CD8-positive, alpha-beta memory T cell (primary cell): ENCODE measurements at regions not wholly inside any gene's neighbourhood (a gene's known extent, or its start where the extent isn't known, plus 50 kb on each side); places are given as distances from the start of the nearest gene placed in this dataset.

Experiments
- CTCF ChIA-PET: fragments of 350-600 bp; sonication (Branson Sonifier 250); formaldehyde crosslinking; loops from one replicate; lab custom pipeline; 2021; ENCODE audit warnings: antibody characterized with exemption; lab: Charles Lee
- POLR2A ChIA-PET: fragments of 350-600 bp; sonication (Branson Sonifier 250); formaldehyde crosslinking; loops from one replicate; lab custom pipeline; 2021; ENCODE audit warnings: antibody characterized with exemption; lab: Charles Lee
- DNase-seq, 5 donors: peaks; one replicate each; pipeline versions ENCODE4 v3.0.0 to v3.0.0-alpha.2; 2020 to 2022; ENCODE audit warnings: mixed read lengths in 1 of 5
- H3K27ac ChIP-seq: one replicate; pipeline ENCODE4 v1.7.0; 2013; ENCODE audit warnings: low read depth, mild to moderate bottlenecking, low read length, moderate library complexity
- H3K27me3 ChIP-seq: 2 replicates; pipeline ENCODE4 v1.7.0; 2013; ENCODE audit warnings: low read length, mild to moderate bottlenecking; ENCODE audit not compliant: insufficient read depth, poor library complexity, severe bottlenecking
- H3K36me3 ChIP-seq: 2 replicates; pipeline ENCODE4 v1.7.0; 2013; ENCODE audit warnings: mild to moderate bottlenecking, low read length, moderate library complexity; ENCODE audit not compliant: insufficient read depth
- H3K4me1 ChIP-seq: 2 replicates; pipeline ENCODE4 v1.7.0; 2013; ENCODE audit warnings: mild to moderate bottlenecking, low read length, moderate library complexity; ENCODE audit not compliant: insufficient read depth
- H3K4me3 ChIP-seq: 2 replicates; pipeline ENCODE4 v1.7.0; 2013; ENCODE audit warnings: mild to moderate bottlenecking, low read length
- H3K9me3 ChIP-seq: 2 replicates; pipeline ENCODE4 v1.7.0; 2013; ENCODE audit warnings: mild to moderate bottlenecking, low read length
- H3K27ac Mint-ChIP-seq, 8 donors: one replicate each; pipeline ENCODE4 v1.8.0; 2020 to 2021; ENCODE audit warnings: mixed read lengths in 8 of 8, mild to moderate bottlenecking in 6 of 8, inconsistent platforms in 3 of 8, moderate library complexity in 3 of 8
- H3K27me3 Mint-ChIP-seq, 2 donors: one replicate each; pipeline ENCODE4 v1.8.0; 2020 to 2021; ENCODE audit warnings: mixed read lengths in 2 of 2, mild to moderate bottlenecking in 1 of 2, moderate library complexity in 1 of 2
- H3K36me3 Mint-ChIP-seq, 3 donors: one replicate each; pipeline ENCODE4 v1.8.0; 2020 to 2021; ENCODE audit warnings: mixed read lengths in 3 of 3, inconsistent platforms in 1 of 3, mild to moderate bottlenecking in 1 of 3
- H3K4me1 Mint-ChIP-seq, 3 donors: one replicate each; pipeline ENCODE4 v1.8.0; 2020 to 2021; ENCODE audit warnings: mixed read lengths in 3 of 3, inconsistent platforms in 1 of 3, mild to moderate bottlenecking in 1 of 3
- H3K4me3 Mint-ChIP-seq, 7 donors: one replicate each; pipeline ENCODE4 v1.8.0; 2020 to 2021; ENCODE audit warnings: mixed read lengths in 7 of 7, mild to moderate bottlenecking in 6 of 7, moderate library complexity in 4 of 7, inconsistent platforms in 2 of 7
- H3K9me3 Mint-ChIP-seq, 5 donors: one replicate each; pipeline ENCODE4 v1.8.0; 2020 to 2022; ENCODE audit warnings: mixed read lengths in 5 of 5, mild to moderate bottlenecking in 3 of 5, moderate library complexity in 2 of 5, inconsistent platforms in 1 of 5

- no peak overlapping the region for H3K27ac ChIP-seq
- H3K36me3 Mint-ChIP-seq, result no peaks in the 10 kb centered on the region
- POLR2A ChIA-PET, result no interaction called here
- no peaks in the 10 kb centered on the region for H3K9me3 ChIP-seq
- no peak overlapping the region for H3K27ac Mint-ChIP-seq
- no peaks in the 10 kb centered on the region for H3K9me3 Mint-ChIP-seq
- H3K36me3 ChIP-seq, result no peaks in the 10 kb centered on the region
- CTCF ChIA-PET, result interaction anchor here (0.9 kb wide), 1 partner anchor 14 kb away, joined by 3 read pairs; no protein-coding TSS in a partner anchor
- H3K27me3 Mint-ChIP-seq, result peaks cover 3 to 4% of the 10 kb centered on the region in 2 donors
- no peaks in the 10 kb centered on the region for H3K27me3 ChIP-seq
- H3K4me3 ChIP-seq, result no peak overlapping the region
- no peak overlapping the region for H3K4me3 Mint-ChIP-seq
- no peaks in the 10 kb centered on the region for H3K4me1 Mint-ChIP-seq
- no peak for DNase-seq
- no peaks in the 10 kb centered on the region for H3K4me1 ChIP-seq
Measured at GRCh38 chr1:97004743-97005142, 283.2 kb downstream of the PTBP2 start.

- Mint-ChIP-seq H3K4me3 (no peak overlapping the region), H3K36me3 (no peaks in the 10 kb centered on the region), H3K9me3 (no peaks in the 10 kb centered on the region), H3K27me3 (peaks cover 3 to 4% of the 10 kb centered on the region in 2 donors), H3K4me1 (no peaks in the 10 kb centered on the region), H3K27ac (no peak overlapping the region)
- Histone ChIP-seq H3K4me1 (no peaks in the 10 kb centered on the region), H3K9me3 (no peaks in the 10 kb centered on the region), H3K27me3 (no peaks in the 10 kb centered on the region), H3K27ac (no peak overlapping the region), H3K36me3 (no peaks in the 10 kb centered on the region), H3K4me3 (no peak overlapping the region)
- CTCF ChIA-PET, result interaction anchor here (0.9 kb wide), 1 partner anchor 36 kb away, joined by 3 read pairs; no protein-coding TSS in a partner anchor
- no peak for DNase-seq
- POLR2A ChIA-PET, result no interaction called here
Measured at GRCh38 chr1:97006044-97006661, 284.6 kb downstream of the PTBP2 start.

- H3K4me3 Mint-ChIP-seq, result no peak overlapping the region
- Histone ChIP-seq H3K36me3 (no peaks in the 10 kb centered on the region), H3K9me3 (no peaks in the 10 kb centered on the region), H3K27me3 (no peaks in the 10 kb centered on the region), H3K27ac (no peak overlapping the region), H3K4me1 (no peaks in the 10 kb centered on the region), H3K4me3 (no peak overlapping the region)
- ChIA-PET POLR2A (no interaction called here), CTCF (no interaction called here)
- no peaks in the 10 kb centered on the region for H3K9me3 Mint-ChIP-seq
- no peaks in the 10 kb centered on the region for H3K4me1 Mint-ChIP-seq
- no peak for DNase-seq
- no peak overlapping the region for H3K27ac Mint-ChIP-seq
- H3K27me3 Mint-ChIP-seq, result peaks cover 3 to 4% of the 10 kb centered on the region in 2 donors
- no peaks in the 10 kb centered on the region for H3K36me3 Mint-ChIP-seq
Measured at GRCh38 chr1:97007840-97008604, 286.4 kb downstream of the PTBP2 start.

DNA sequence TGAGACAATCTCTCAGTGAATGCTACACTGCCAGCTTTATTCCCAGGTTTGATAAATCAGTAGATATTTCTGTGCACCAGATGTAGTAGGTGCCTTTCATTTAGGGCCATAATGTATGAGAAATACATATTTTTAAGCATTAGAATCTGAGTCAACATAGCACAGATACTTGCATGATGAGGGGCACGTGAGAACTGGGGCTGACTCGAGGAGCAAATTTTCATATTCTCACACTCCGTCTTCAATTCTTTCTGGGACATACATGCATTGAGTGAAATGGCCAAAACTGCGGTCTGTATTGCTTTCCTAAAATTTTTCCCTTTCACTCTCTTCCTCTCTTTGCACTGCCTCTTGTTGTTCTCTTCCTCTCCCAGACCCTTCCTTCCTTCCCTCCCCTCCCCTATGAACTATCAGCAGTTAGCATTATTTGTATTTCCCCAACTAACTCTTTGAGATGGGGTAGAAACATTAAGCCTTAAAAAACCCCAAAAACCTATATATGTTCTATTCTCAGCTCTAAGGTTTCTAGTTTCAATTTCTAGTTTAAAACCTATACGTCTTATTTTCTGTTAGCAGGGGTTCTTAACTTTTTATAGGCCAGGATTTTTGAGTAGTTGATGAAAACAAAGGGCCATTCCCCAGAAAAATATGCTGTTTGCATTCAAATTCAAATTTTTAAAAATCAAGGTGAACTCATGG, 289.1 kb downstream of the PTBP2 start:
- H3K27ac Mint-ChIP-seq, result no peak overlapping the region
- Histone ChIP-seq H3K4me1 (no peaks in the 10 kb centered on the region), H3K9me3 (no peaks in the 10 kb centered on the region), H3K36me3 (no peaks in the 10 kb centered on the region), H3K4me3 (no peak overlapping the region), H3K27me3 (no peaks in the 10 kb centered on the region), H3K27ac (no peak overlapping the region)
- peaks cover 3 to 4% of the 10 kb centered on the region in 2 donors for H3K27me3 Mint-ChIP-seq
- H3K36me3 Mint-ChIP-seq, result no peaks in the 10 kb centered on the region
- no peak for DNase-seq
- H3K4me3 Mint-ChIP-seq, result no peak overlapping the region
- ChIA-PET POLR2A (no interaction called here), CTCF (no interaction called here)
- no peaks in the 10 kb centered on the region for H3K4me1 Mint-ChIP-seq
- H3K9me3 Mint-ChIP-seq, result no peaks in the 10 kb centered on the region

DNA sequence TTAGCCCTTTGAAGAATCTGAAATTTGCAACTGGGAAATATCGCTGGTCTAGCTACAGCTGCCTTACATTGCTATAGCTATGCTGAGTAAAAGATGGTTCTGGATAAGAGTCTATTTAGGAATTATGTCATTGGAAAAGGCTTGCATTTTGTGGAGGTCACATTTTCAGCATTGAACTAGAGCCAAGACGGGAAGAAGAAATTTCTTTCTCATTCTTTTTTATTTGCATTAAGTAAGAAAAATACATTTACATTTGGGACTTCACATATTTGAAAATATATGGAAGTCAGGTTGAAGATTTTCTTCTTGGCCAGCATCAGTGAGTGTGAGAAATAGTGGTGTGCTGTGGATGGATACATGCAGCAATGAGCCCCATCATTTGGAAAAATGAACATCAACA, 291.6 kb downstream of the PTBP2 start:
- Histone ChIP-seq H3K27me3 (no peaks in the 10 kb centered on the region), H3K9me3 (no peaks in the 10 kb centered on the region), H3K4me1 (no peaks in the 10 kb centered on the region), H3K4me3 (no peak overlapping the region), H3K27ac (no peak overlapping the region), H3K36me3 (no peaks in the 10 kb centered on the region)
- H3K9me3 Mint-ChIP-seq, result no peaks in the 10 kb centered on the region
- peaks cover 0 to 4% of the 10 kb centered on the region in 2 donors for H3K27me3 Mint-ChIP-seq
- no peak for DNase-seq
- ChIA-PET CTCF (no interaction called here), POLR2A (no interaction called here)
- no peaks in the 10 kb centered on the region for H3K36me3 Mint-ChIP-seq
- H3K4me3 Mint-ChIP-seq, result no peak overlapping the region
- H3K4me1 Mint-ChIP-seq, result no peaks in the 10 kb centered on the region
- H3K27ac Mint-ChIP-seq, result no peak overlapping the region

DNA sequence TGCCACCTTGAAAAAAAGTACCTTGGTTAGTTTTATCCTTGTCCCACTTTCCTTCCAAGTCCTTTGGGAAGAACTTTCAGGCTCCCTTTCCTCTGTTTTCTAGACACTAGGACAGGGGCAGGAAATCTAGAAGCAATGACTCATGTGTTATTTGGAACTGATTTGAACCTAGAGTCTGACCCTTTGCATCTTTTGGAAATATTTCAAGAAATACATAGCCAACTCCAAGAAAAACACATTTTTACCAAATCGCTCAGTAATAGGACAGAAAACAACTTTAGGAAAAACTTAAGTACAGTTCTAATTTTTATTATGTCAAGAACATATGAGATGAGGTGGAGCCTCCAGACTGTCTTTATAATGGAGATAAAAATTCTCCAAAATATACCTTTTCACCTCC, 292.4 kb downstream of the PTBP2 start:
- Histone ChIP-seq H3K9me3 (no peaks in the 10 kb centered on the region), H3K4me3 (no peak overlapping the region), H3K27ac (no peak overlapping the region), H3K4me1 (no peaks in the 10 kb centered on the region), H3K27me3 (no peaks in the 10 kb centered on the region), H3K36me3 (no peaks in the 10 kb centered on the region)
- ChIA-PET CTCF (no interaction called here), POLR2A (no interaction called here)
- Mint-ChIP-seq H3K4me3 (no peak overlapping the region), H3K9me3 (no peaks in the 10 kb centered on the region), H3K27me3 (peaks cover 0 to 7% of the 10 kb centered on the region in 2 donors), H3K27ac (no peak overlapping the region), H3K4me1 (no peaks in the 10 kb centered on the region), H3K36me3 (no peaks in the 10 kb centered on the region)
- DNase-seq, result no peak

DNA sequence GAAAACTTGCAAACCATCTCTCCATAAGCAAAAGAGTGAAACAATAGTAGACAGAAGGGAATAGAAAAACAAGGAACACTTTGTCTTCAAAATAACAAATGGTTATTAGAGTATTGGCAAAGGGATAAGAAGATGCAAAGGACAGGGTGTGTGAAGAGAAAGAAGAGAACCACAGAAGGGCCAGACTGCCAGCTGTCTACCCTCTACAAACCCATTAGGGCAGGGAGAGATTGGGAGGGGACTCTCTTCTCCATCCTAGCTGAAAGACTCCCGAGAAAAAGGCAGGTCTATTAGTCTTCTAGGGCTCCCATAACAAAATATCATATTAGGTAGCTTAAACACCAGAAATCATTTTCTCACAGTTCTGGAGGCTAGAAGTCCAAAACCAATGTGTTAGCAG, 292.8 kb downstream of the PTBP2 start:
- Mint-ChIP-seq H3K27ac (no peak overlapping the region), H3K36me3 (no peaks in the 10 kb centered on the region), H3K4me1 (no peaks in the 10 kb centered on the region), H3K4me3 (no peak overlapping the region), H3K9me3 (no peaks in the 10 kb centered on the region), H3K27me3 (peaks cover 0 to 11% of the 10 kb centered on the region in 2 donors)
- H3K4me3 ChIP-seq, result no peak overlapping the region
- no peak for DNase-seq
- POLR2A ChIA-PET, result no interaction called here
- no peaks in the 10 kb centered on the region for H3K36me3 ChIP-seq
- H3K27me3 ChIP-seq, result no peaks in the 10 kb centered on the region
- no peaks in the 10 kb centered on the region for H3K4me1 ChIP-seq
- no peak overlapping the region for H3K27ac ChIP-seq
- no peaks in the 10 kb centered on the region for H3K9me3 ChIP-seq
- CTCF ChIA-PET, result no interaction called here

- Histone ChIP-seq H3K27ac (no peak overlapping the region), H3K4me3 (no peak overlapping the region), H3K9me3 (no peaks in the 10 kb centered on the region), H3K4me1 (no peaks in the 10 kb centered on the region), H3K27me3 (no peaks in the 10 kb centered on the region), H3K36me3 (no peaks in the 10 kb centered on the region)
- no peak for DNase-seq
- Mint-ChIP-seq H3K36me3 (no peaks in the 10 kb centered on the region), H3K27ac (no peak overlapping the region), H3K4me1 (no peaks in the 10 kb centered on the region), H3K27me3 (peaks cover 0 to 13% of the 10 kb centered on the region in 2 donors), H3K9me3 (no peaks in the 10 kb centered on the region), H3K4me3 (no peak overlapping the region)
- CTCF ChIA-PET, result no interaction called here
- POLR2A ChIA-PET, result no interaction called here
Measured at GRCh38 chr1:97017895-97018294, 296.3 kb downstream of the PTBP2 start.
